OCI-LY1 (cell line): ENCODE measurements at regions not wholly inside any gene's neighbourhood (a gene's known extent, or its start where the extent isn't known, plus 50 kb on each side); places are given as distances from the start of the nearest gene placed in this dataset.

Experiments
- H2AFZ ChIP-seq: fragments of 200-600 bp; sonication (generic), shearing (Covaris generic); 2 replicates; pipeline ENCODE4 v1.6.0; 2014; ENCODE audit warnings: antibody characterized with exemption, mild to moderate bottlenecking, low read length
- H3F3A ChIP-seq: fragments of 200-600 bp; sonication (generic), shearing (Covaris generic); 2 replicates; pipeline ENCODE4 v1.6.0; 2014; ENCODE audit warnings: mild to moderate bottlenecking, antibody characterized with exemption, low read length, moderate library complexity; ENCODE audit not compliant: insufficient read depth
- H3K27ac ChIP-seq: fragments of 200-600 bp; sonication (generic); 2 replicates; pipeline ENCODE4 v1.5.1; 2014; ENCODE audit warnings: low read length, mixed run types, mild to moderate bottlenecking, low read depth; ENCODE audit not compliant: poor library complexity, severe bottlenecking
- H3K27me3 ChIP-seq: fragments of 200-600 bp; sonication (generic); 2 replicates; pipeline ENCODE4 v1.6.0; 2014; ENCODE audit warnings: antibody characterized with exemption, mild to moderate bottlenecking, low read length, moderate library complexity; ENCODE audit not compliant: insufficient read depth
- H3K36me3 ChIP-seq: fragments of 200-600 bp; sonication (generic); 2 replicates; pipeline ENCODE4 v1.6.1; 2014; ENCODE audit warnings: mild to moderate bottlenecking, antibody characterized with exemption, low read length, moderate library complexity, mixed read lengths; ENCODE audit not compliant: insufficient read depth
- H3K4me1 ChIP-seq: fragments of 200-600 bp; sonication (generic); 2 replicates; pipeline ENCODE4 v1.5.1; 2014; ENCODE audit warnings: mild to moderate bottlenecking, low read length, moderate library complexity; ENCODE audit not compliant: insufficient read depth, severe bottlenecking
- H3K4me2 ChIP-seq: fragments of 200-600 bp; sonication (generic), shearing (Covaris generic); 2 replicates; pipeline ENCODE4 v1.6.1; 2014; ENCODE audit warnings: low read length
- H3K4me3 ChIP-seq: fragments of 200-600 bp; sonication (generic); 2 replicates; pipeline ENCODE4 v1.5.1; 2014; ENCODE audit warnings: low read length, low read depth, mild to moderate bottlenecking, mixed read lengths; ENCODE audit not compliant: poor library complexity, severe bottlenecking
- H3K79me2 ChIP-seq: fragments of 200-600 bp; shearing (Covaris generic); 2 replicates; pipeline ENCODE4 v1.6.1; 2016; ENCODE audit warnings: mixed run types, low read length, mixed read lengths; ENCODE audit not compliant: insufficient read depth
- H3K9ac ChIP-seq: fragments of 200-600 bp; sonication (generic), shearing (Covaris generic); 2 replicates; pipeline ENCODE4 v1.6.1; 2014; ENCODE audit warnings: mild to moderate bottlenecking, low read length, mixed read lengths
- H3K9me2 ChIP-seq: fragments of 200-600 bp; sonication (generic), shearing (Covaris generic); 2 replicates; pipeline ENCODE4 v1.6.1; 2014; ENCODE audit warnings: low read depth, mild to moderate bottlenecking, low read length, mixed read lengths
- H3K9me3 ChIP-seq: fragments of 200-600 bp; shearing (Covaris generic); 2 replicates; pipeline ENCODE4 v1.6.1; 2014; ENCODE audit warnings: low read length, mixed read lengths
- H4K20me1 ChIP-seq: fragments of 200-600 bp; sonication (generic), shearing (Covaris generic); 2 replicates; pipeline ENCODE4 v1.6.0; 2016; ENCODE audit warnings: mild to moderate bottlenecking, low read length; ENCODE audit not compliant: insufficient read depth
- CTCF ChIP-seq: fragments of 200-600 bp; sonication (generic), shearing (Covaris generic); IDR thresholded peaks from 2 replicates; pipeline ENCODE4 v1.5.1; 2017; ENCODE audit warnings: mild to moderate bottlenecking, antibody characterized with exemption, low read length, moderate library complexity, mixed read lengths
- EZH2 ChIP-seq: fragments of 200-600 bp; sonication (generic), shearing (Covaris generic); IDR thresholded peaks from 2 replicates; pipeline ENCODE4 v1.8.0; 2017; ENCODE audit warnings: borderline replicate concordance, mixed run types, mild to moderate bottlenecking, antibody characterized with exemption, low read length, moderate library complexity, mixed read lengths

- no peak overlapping the region for H2AFZ ChIP-seq
- H3K79me2 ChIP-seq, result no peaks in the 10 kb centered on the region
- no peaks in the 10 kb centered on the region for H3K4me1 ChIP-seq
- no peak overlapping the region for H3K9ac ChIP-seq
- H4K20me1 ChIP-seq, result no peaks in the 10 kb centered on the region
- H3K27me3 ChIP-seq, result no peaks in the 10 kb centered on the region
- H3K4me2 ChIP-seq, result no peak overlapping the region
- H3K36me3 ChIP-seq, result no peaks in the 10 kb centered on the region
- H3K9me2 ChIP-seq, result no peaks in the 10 kb centered on the region
- H3K9me3 ChIP-seq, result no peaks in the 10 kb centered on the region
- H3F3A ChIP-seq, result no peaks in the 10 kb centered on the region
- TF ChIP-seq EZH2 (no peak), CTCF (no peak)
- no peak overlapping the region for H3K4me3 ChIP-seq
- H3K27ac ChIP-seq, result no peak overlapping the region
These were observed 246.8 kb downstream of the TGFB2 start for GRCh38 chr1:218591966-218592365.

- no peak overlapping the region for H3K4me3 ChIP-seq
These were observed 247.6 kb downstream of the TGFB2 start for GRCh38 chr1:218592688-218593087.

GRCh38 chr1:218600968-218601367, 255.8 kb downstream of the TGFB2 start:
- Histone ChIP-seq H3K27me3 (no peaks in the 10 kb centered on the region), H4K20me1 (no peaks in the 10 kb centered on the region), H3K79me2 (no peaks in the 10 kb centered on the region), H3K9me2 (no peaks in the 10 kb centered on the region), H3F3A (no peaks in the 10 kb centered on the region), H3K4me1 (no peaks in the 10 kb centered on the region), H3K9ac (no peak overlapping the region), H3K4me2 (no peak overlapping the region), H3K36me3 (no peaks in the 10 kb centered on the region), H2AFZ (no peak overlapping the region), H3K27ac (no peak overlapping the region), H3K4me3 (no peak overlapping the region), H3K9me3 (no peaks in the 10 kb centered on the region)
- TF ChIP-seq CTCF (no peak), EZH2 (no peak)

More at GRCh38 chr1:218592688-218593087, 247.6 kb downstream of the TGFB2 start:
- H3K9me3 ChIP-seq, result no peaks in the 10 kb centered on the region
- no peaks in the 10 kb centered on the region for H3K4me1 ChIP-seq
- H3K36me3 ChIP-seq, result no peaks in the 10 kb centered on the region
- H3F3A ChIP-seq, result no peaks in the 10 kb centered on the region
- TF ChIP-seq CTCF, result no peak
- no peak for TF ChIP-seq EZH2
- no peak overlapping the region for H2AFZ ChIP-seq
- H3K27ac ChIP-seq, result no peak overlapping the region
- H4K20me1 ChIP-seq, result no peaks in the 10 kb centered on the region
- no peaks in the 10 kb centered on the region for H3K27me3 ChIP-seq
- H3K9me2 ChIP-seq, result no peaks in the 10 kb centered on the region
- H3K4me2 ChIP-seq, result no peak overlapping the region
- H3K9ac ChIP-seq, result no peak overlapping the region
- no peaks in the 10 kb centered on the region for H3K79me2 ChIP-seq
